SK-N-SH (cell line): ENCODE measurements at regions not wholly inside any gene's neighbourhood (a gene's known extent, or its start where the extent isn't known, plus 50 kb on each side); places are given as distances from the start of the nearest gene placed in this dataset.

Source experiments
- CTCF ChIA-PET: fragments of 300-600, 350-600 bp; formaldehyde crosslinking; extraction: SDS; loops from one replicate; lab custom pipeline; 2021; lab: Yijun Ruan, JAX
- POLR2A ChIA-PET: fragments of 350-600 bp; sonication (Branson Sonifier 250); formaldehyde crosslinking; extraction: SDS; loops from one replicate; lab custom pipeline; 2020; ENCODE audit warnings: antibody characterized with exemption, inconsistent platforms; lab: Yijun Ruan, JAX
- DNase-seq: peaks from one replicate; pipeline ENCODE4 v3.0.0; 2012
- H2AFZ ChIP-seq: fragments of 200-600 bp; sonication (generic); 2 replicates; pipeline ENCODE4 v1.8.1; 2016; ENCODE audit warnings: antibody characterized with exemption, mild to moderate bottlenecking, low read depth
- H3F3A ChIP-seq: fragments of 200-600 bp; sonication (generic); replicated peaks from 2 replicates; pipeline ENCODE3; 2016; ENCODE audit warnings: antibody characterized with exemption, mild to moderate bottlenecking; ENCODE audit not compliant: insufficient read depth
- H3K27ac ChIP-seq, 2 experiments: fragments of 200-500 bp in 1 of 2; fragments of 200-600 bp in 1 of 2; sonication (Bioruptor generic) in 1 of 2; sonication (generic), shearing (Covaris generic) in 1 of 2; 2 replicates each; pipeline versions ENCODE4 v1.5.1 to v1.6.1; 2014 to 2016; ENCODE audit warnings: low read depth in 2 of 2, inconsistent platforms in 1 of 2, low read length in 1 of 2, mild to moderate bottlenecking in 1 of 2, mixed read lengths in 1 of 2
- H3K27me3 ChIP-seq: fragments of 200-600 bp; sonication (generic), shearing (Covaris generic); 2 replicates; pipeline ENCODE4 v1.6.1; 2016; ENCODE audit warnings: mixed run types; ENCODE audit not compliant: insufficient read depth
- H3K36me3 ChIP-seq, 2 experiments: fragments of 200-500 bp in 1 of 2; fragments of 200-600 bp in 1 of 2; sonication (Bioruptor generic) in 1 of 2; sonication (generic) in 1 of 2; replicated peaks in 1 of 2; 2 replicates each; pipeline versions ENCODE3 to v1.5.1; 2014 to 2016; ENCODE audit warnings: low read length in 1 of 2, mild to moderate bottlenecking in 1 of 2; ENCODE audit not compliant: insufficient read depth in 2 of 2, control insufficient read depth in 1 of 2
- H3K4me1 ChIP-seq, 2 experiments: fragments of 200-500 bp in 1 of 2; fragments of 200-600 bp in 1 of 2; sonication (Bioruptor generic) in 1 of 2; sonication (generic), shearing (Covaris generic) in 1 of 2; 2 replicates each; pipeline versions ENCODE4 v1.5.1 to v1.6.1; 2014 to 2016; ENCODE audit warnings: low read depth in 1 of 2, low read length in 1 of 2, mixed run types in 1 of 2; ENCODE audit not compliant: insufficient read depth in 2 of 2, control insufficient read depth in 1 of 2
- H3K4me2 ChIP-seq: fragments of 200-600 bp; sonication (generic), shearing (Covaris generic); 2 replicates; pipeline ENCODE4 v1.6.1; 2017; ENCODE audit warnings: mixed run types
- H3K4me3 ChIP-seq, 2 experiments: fragments of 200-500 bp in 1 of 2; fragments of 200-600 bp in 1 of 2; sonication (Bioruptor generic) in 1 of 2; sonication (generic), shearing (Covaris generic) in 1 of 2; 2 replicates each; pipeline versions ENCODE4 v1.5.1 to v1.8.1; 2014 to 2016; ENCODE audit warnings: low read depth in 2 of 2, inconsistent platforms in 1 of 2, low read length in 1 of 2, mild to moderate bottlenecking in 1 of 2, mixed read lengths in 1 of 2, moderate library complexity in 1 of 2
- H3K79me2 ChIP-seq: fragments of 200-600 bp; sonication (generic); 2 replicates; pipeline ENCODE4 v1.8.1; 2017; ENCODE audit warnings: mild to moderate bottlenecking; ENCODE audit not compliant: insufficient read depth
- H3K9ac ChIP-seq: fragments of 200-600 bp; sonication (generic); 2 replicates; pipeline ENCODE4 v1.6.1; 2017; ENCODE audit warnings: mixed run types
- H3K9me2 ChIP-seq: fragments of 200-600 bp; sonication (generic); 2 replicates; pipeline ENCODE4 v1.6.1; 2017; ENCODE audit warnings: mixed run types
- H3K9me3 ChIP-seq: fragments of 200-600 bp; sonication (generic); 2 replicates; pipeline ENCODE4 v1.6.1; 2017; ENCODE audit warnings: mixed run types, mild to moderate bottlenecking, moderate library complexity
- H4K20me1 ChIP-seq: fragments of 200-600 bp; sonication (generic); 2 replicates; pipeline ENCODE4 v1.6.1; 2017; ENCODE audit warnings: mild to moderate bottlenecking, mixed run types; ENCODE audit not compliant: insufficient read depth
- CHD2 ChIP-seq: fragments of 150-350 bp; IDR thresholded peaks from 2 replicates; pipeline ENCODE4 v1.6.1; 2018; ENCODE audit warnings: low read length; ENCODE audit not compliant: partially characterized antibody
- CTCF ChIP-seq: fragments of 200-600 bp; sonication (generic); IDR thresholded peaks from 2 replicates; pipeline ENCODE4 v1.6.1; 2017; ENCODE audit warnings: antibody characterized with exemption, mild to moderate bottlenecking, moderate library complexity
- ELF1 ChIP-seq: IDR thresholded peaks from 2 replicates; pipeline ENCODE4 v1.4.0; 2012
- JUND ChIP-seq: IDR thresholded peaks from 2 replicates; pipeline ENCODE4 v1.4.0; 2012
- MEF2A ChIP-seq: IDR thresholded peaks from 2 replicates; pipeline ENCODE4 v1.4.0; 2012; ENCODE audit warnings: low read depth, borderline replicate concordance
- NRF1 ChIP-seq: IDR thresholded peaks from 2 replicates; pipeline ENCODE4 v1.6.1; 2012; ENCODE audit warnings: low read depth, mild to moderate bottlenecking, low read length
- POLR2AphosphoS5 ChIP-seq: IDR thresholded peaks from 2 replicates; pipeline ENCODE4 v1.6.1; 2012; ENCODE audit warnings: low read depth, low read length
- RAD21 ChIP-seq: IDR thresholded peaks from 2 replicates; pipeline ENCODE4 v1.6.1; 2012; ENCODE audit warnings: mild to moderate bottlenecking, low read length
- RCOR1 ChIP-seq: fragments of 150-350 bp; IDR thresholded peaks from 2 replicates; pipeline ENCODE4 v1.6.1; 2017; ENCODE audit warnings: antibody characterized with exemption, low read length
- REST ChIP-seq: IDR thresholded peaks from 2 replicates; pipeline ENCODE4 v1.6.1; 2012; ENCODE audit warnings: mild to moderate bottlenecking, low read depth, low read length, moderate library complexity
- SIN3A ChIP-seq: IDR thresholded peaks from 2 replicates; pipeline ENCODE4 v1.6.1; 2012; ENCODE audit warnings: low read depth, mild to moderate bottlenecking, low read length, moderate library complexity, borderline replicate concordance
- TAF1 ChIP-seq: IDR thresholded peaks from 2 replicates; pipeline ENCODE4 v1.6.1; 2012; ENCODE audit warnings: low read depth, mild to moderate bottlenecking, low read length, moderate library complexity, borderline replicate concordance
- USF2 ChIP-seq: fragments of 150-350 bp; IDR thresholded peaks from 2 replicates; pipeline ENCODE4 v1.6.1; 2017; ENCODE audit warnings: antibody characterized with exemption, low read length, low read depth, borderline replicate concordance
- WGBS: methylation state at CpG from one replicate; pipeline ENCODE4 v1.1.6; 2017; ENCODE audit warnings: low lambda C conversion rate; 5-methylcytosine and 5-hydroxymethylcytosine counted together
- TF ChIP-seq, protein P1 (sequence below): IDR thresholded peaks from 2 replicates; pipeline ENCODE4 v1.4.0; 2012; ENCODE audit warnings: low read depth, borderline replicate concordance
- TF ChIP-seq, protein P2 (sequence below): IDR thresholded peaks from 2 replicates; pipeline ENCODE4 v1.4.0; 2012; ENCODE audit warnings: low read depth

GRCh38 chr17:77720946-77721845 is 237.3 kb upstream of the TNRC6C start:
- no peak overlapping the region for H3K4me2 ChIP-seq
- H3K9me3 ChIP-seq = 0 out of 2 replicates have a peak, but pooled peaks cover 3% of the 10 kb centered on the region
- H4K20me1 ChIP-seq = no peaks in the 10 kb centered on the region
- H3K27me3 ChIP-seq = peaks cover 8% of the 10 kb centered on the region; the same call in 1 of the 2 replicates
- no peaks in the 10 kb centered on the region for H3F3A ChIP-seq
- POLR2A ChIA-PET = no interaction called here
- no peak overlapping the region for H3K4me3 ChIP-seq
- no peak overlapping the region for H2AFZ ChIP-seq
- H3K27ac ChIP-seq = no peak overlapping the region
- H3K36me3 ChIP-seq = no peaks in the 10 kb centered on the region
- no peak for DNase-seq
- WGBS = 53% methylated on average over 14 of the region's 14 CpGs
- H3K79me2 ChIP-seq = no peaks in the 10 kb centered on the region
- no peak overlapping the region for H3K9ac ChIP-seq
- H3K4me1 ChIP-seq = peaks cover 0 to 27% of the 10 kb centered on the region in 2 experiments; a peak in 1 of 4 replicates
- no peaks in the 10 kb centered on the region for H3K9me2 ChIP-seq
- TF ChIP-seq NRF1 = no peak
- no peak for TF ChIP-seq CHD2
- TF ChIP-seq JUND = no peak
- TF ChIP-seq, protein P1, sequence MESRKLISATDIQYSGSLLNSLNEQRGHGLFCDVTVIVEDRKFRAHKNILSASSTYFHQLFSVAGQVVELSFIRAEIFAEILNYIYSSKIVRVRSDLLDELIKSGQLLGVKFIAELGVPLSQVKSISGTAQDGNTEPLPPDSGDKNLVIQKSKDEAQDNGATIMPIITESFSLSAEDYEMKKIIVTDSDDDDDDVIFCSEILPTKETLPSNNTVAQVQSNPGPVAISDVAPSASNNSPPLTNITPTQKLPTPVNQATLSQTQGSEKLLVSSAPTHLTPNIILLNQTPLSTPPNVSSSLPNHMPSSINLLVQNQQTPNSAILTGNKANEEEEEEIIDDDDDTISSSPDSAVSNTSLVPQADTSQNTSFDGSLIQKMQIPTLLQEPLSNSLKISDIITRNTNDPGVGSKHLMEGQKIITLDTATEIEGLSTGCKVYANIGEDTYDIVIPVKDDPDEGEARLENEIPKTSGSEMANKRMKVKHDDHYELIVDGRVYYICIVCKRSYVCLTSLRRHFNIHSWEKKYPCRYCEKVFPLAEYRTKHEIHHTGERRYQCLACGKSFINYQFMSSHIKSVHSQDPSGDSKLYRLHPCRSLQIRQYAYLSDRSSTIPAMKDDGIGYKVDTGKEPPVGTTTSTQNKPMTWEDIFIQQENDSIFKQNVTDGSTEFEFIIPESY = no peak
- no peak for TF ChIP-seq SIN3A
- CTCF ChIA-PET = interaction anchor here (1.0 to 2.2 kb wide), 2 partner anchors 30 to 179 kb away, joined by 3 to 5 read pairs; no protein-coding TSS in a partner anchor

- H3K4me3 ChIP-seq = no peak overlapping the region
- no peak overlapping the region for H3K4me2 ChIP-seq
- H3K9me2 ChIP-seq = no peaks in the 10 kb centered on the region
- POLR2A ChIA-PET = no interaction called here
- DNase-seq = no peak
- no peak overlapping the region for H3K9ac ChIP-seq
- WGBS = 44% methylated on average over 3 of the region's 3 CpGs
- peaks cover 0 to 33% of the 10 kb centered on the region in 2 experiments; a peak in 1 of 4 replicates for H3K4me1 ChIP-seq
- no peak overlapping the region for H3K27ac ChIP-seq
- CTCF ChIA-PET = interaction anchor here (2.2 kb wide), 1 partner anchor 31 kb away, joined by 5 read pairs; no protein-coding TSS in a partner anchor
- H3K27me3 ChIP-seq = peaks cover 8% of the 10 kb centered on the region; the same call in 1 of the 2 replicates
- TF ChIP-seq RCOR1 (no peak), RAD21 (no peak), USF2 (no peak), POLR2AphosphoS5 (no peak), NRF1 (no peak), CTCF (no peak), TAF1 (no peak), MEF2A (no peak), ELF1 (no peak), REST (no peak)
- TF ChIP-seq, protein P2, sequence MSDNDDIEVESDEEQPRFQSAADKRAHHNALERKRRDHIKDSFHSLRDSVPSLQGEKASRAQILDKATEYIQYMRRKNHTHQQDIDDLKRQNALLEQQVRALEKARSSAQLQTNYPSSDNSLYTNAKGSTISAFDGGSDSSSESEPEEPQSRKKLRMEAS = no peak
- H3K79me2 ChIP-seq = no peaks in the 10 kb centered on the region
- H4K20me1 ChIP-seq = no peaks in the 10 kb centered on the region
- H2AFZ ChIP-seq = no peak overlapping the region
- H3K36me3 ChIP-seq = no peaks in the 10 kb centered on the region
- no peaks in the 10 kb centered on the region for H3K9me3 ChIP-seq
- H3F3A ChIP-seq = no peaks in the 10 kb centered on the region
Observed at GRCh38 chr17:77721846-77722160, 236.7 kb upstream of the TNRC6C start.
